Astrocyte of the spinal cord (primary cell): ENCODE measurements at regions not wholly inside any gene's neighbourhood (a gene's known extent, or its start where the extent isn't known, plus 50 kb on each side); places are given as distances from the start of the nearest gene placed in this dataset.
A peak's percentile ranks its signal among the peaks of the same experiment; 100 is the strongest.
"Not testable (repeated sequence)": the region's sequence is repeated elsewhere in the genome, so short reads cannot be mapped to it uniquely, and the experiment has no call there.

Experiments
- DNase-seq: peaks from one replicate; pipeline ENCODE4 v3.0.0; 2011; ENCODE audit warnings: low read depth, low spot score
- H3K4me3 ChIP-seq: 2 replicates; pipeline ENCODE4 v1.5.1; 2011; ENCODE audit warnings: low read depth, mild to moderate bottlenecking, low read length, moderate library complexity
- CTCF ChIP-seq: IDR thresholded peaks from 2 replicates; pipeline ENCODE4 v1.5.1; 2012; ENCODE audit warnings: low read depth, mild to moderate bottlenecking, low read length, inconsistent platforms
- in situ Hi-C: cut with HindIII; loops from 2 replicates; pipeline ENCODE4 v1.10.0; 2017; ENCODE audit warnings: low sequenced_read_pairs

DNA sequence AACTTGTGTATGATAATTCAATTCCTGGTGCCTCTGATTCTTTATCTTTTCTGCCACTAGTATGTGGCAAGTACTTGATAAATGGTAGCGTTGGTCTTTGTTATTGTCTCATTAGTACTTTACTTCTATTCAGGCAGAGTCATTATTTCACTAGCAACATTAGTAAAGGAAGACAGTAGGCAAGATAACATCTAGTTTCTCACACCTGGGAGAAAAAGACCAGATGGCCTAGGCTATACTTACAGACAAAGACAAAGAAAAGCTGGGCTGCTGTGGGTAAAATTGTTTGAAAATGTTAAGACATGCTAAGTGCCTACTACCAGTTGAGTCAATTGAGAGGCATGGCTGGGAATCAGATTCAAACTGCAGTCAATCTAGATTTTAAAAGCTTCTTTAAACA is 198.7 kb upstream of the CMC1 start:
- TF ChIP-seq CTCF: no peak
- no peak for DNase-seq
- in situ Hi-C loops: no loop called here
- H3K4me3 ChIP-seq: no peak overlapping the region

- in situ Hi-C loops: no loop called here
- DNase-seq: no peak
- H3K4me3 ChIP-seq: no peak overlapping the region
- TF ChIP-seq CTCF: no peak
Measured at GRCh38 chr3:28050120-28050519, 191.3 kb upstream of the CMC1 start.

DNA sequence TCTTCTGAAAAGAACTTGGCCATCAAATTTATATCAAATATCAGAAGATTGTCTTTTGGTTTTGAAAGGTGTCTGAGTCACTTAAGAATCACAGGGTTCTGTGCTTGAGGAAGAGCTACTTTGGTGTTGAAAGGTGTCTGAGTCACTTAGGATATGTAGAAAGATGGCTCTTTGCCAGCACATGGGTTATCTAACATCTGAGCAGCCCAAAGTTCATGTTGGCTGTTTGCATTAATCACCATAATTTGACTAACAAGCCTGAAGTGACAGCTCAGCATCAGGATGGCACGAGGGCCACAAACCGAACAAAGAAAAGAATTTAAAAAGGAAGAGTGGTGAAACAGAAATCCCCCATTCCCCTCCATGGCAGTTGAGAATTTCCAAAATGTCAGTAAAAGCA is 190.5 kb upstream of the CMC1 start:
- TF ChIP-seq CTCF: no peak
- no peak overlapping the region for H3K4me3 ChIP-seq
- in situ Hi-C loops: no loop called here
- no peak for DNase-seq

DNA sequence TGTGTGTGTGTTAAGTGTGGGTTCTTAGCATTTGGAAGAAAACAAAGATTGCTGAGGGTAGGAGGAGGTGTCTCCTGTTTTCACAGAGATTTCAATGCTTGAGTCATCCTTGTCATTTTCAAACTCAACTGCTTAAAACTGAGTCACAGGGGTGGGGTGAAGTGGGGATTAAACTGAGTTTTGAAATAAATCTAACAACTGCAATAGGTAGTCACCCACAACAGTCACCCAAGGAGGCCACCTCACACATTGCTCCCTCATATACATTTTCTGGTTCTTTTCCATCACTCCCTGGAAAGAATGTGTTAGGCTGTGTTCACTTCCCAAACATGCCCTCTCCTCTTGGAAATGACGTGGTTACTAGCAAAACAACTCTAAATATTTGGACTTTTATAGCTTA is 187.7 kb upstream of the CMC1 start:
- peak; percentile 19 for DNase-seq
- no peak overlapping the region for H3K4me3 ChIP-seq
- no peak for TF ChIP-seq CTCF
- in situ Hi-C loops: no loop called here

GRCh38 chr3:28056806-28057205 is 184.6 kb upstream of the CMC1 start:
- no peak for TF ChIP-seq CTCF
- no peak overlapping the region for H3K4me3 ChIP-seq
- in situ Hi-C loops: no loop called here
- no peak for DNase-seq

GRCh38 chr3:28057539-28057938 is 183.9 kb upstream of the CMC1 start:
- in situ Hi-C loops: no loop called here
- no peak for DNase-seq
- TF ChIP-seq CTCF: no peak
- H3K4me3 ChIP-seq: no peak overlapping the region

GRCh38 chr3:28059199-28059598 is 182.2 kb upstream of the CMC1 start:
- DNase-seq, in situ Hi-C loops, H3K4me3 ChIP-seq: not testable (repeated sequence)
